Osteocyte (in vitro differentiated cells): ENCODE measurements at regions not wholly inside any gene's neighbourhood (a gene's known extent, or its start where the extent isn't known, plus 50 kb on each side); places are given as distances from the start of the nearest gene placed in this dataset.

Experiments used
- DNase-seq: peaks from one replicate; pipeline ENCODE4 v3.0.0; 2021; ENCODE audit warnings: mixed read lengths; ENCODE audit not compliant: unreplicated experiment; ENCODE audit errors: extremely low spot score
- H3K27ac Mint-ChIP-seq: one replicate; pipeline ENCODE4 v1.8.0; 2021; ENCODE audit warnings: mild to moderate bottlenecking, mixed read lengths; ENCODE audit not compliant: unreplicated experiment
- H3K27me3 Mint-ChIP-seq: one replicate; pipeline ENCODE4 v1.8.0; 2021; ENCODE audit warnings: mixed read lengths; ENCODE audit not compliant: unreplicated experiment
- H3K36me3 Mint-ChIP-seq: one replicate; pipeline ENCODE4 v1.8.0; 2021; ENCODE audit warnings: mixed read lengths; ENCODE audit not compliant: unreplicated experiment
- H3K4me1 Mint-ChIP-seq: one replicate; pipeline ENCODE4 v1.8.0; 2021; ENCODE audit warnings: mixed read lengths; ENCODE audit not compliant: unreplicated experiment
- H3K4me3 Mint-ChIP-seq: one replicate; pipeline ENCODE4 v1.8.0; 2021; ENCODE audit warnings: mild to moderate bottlenecking, moderate library complexity, mixed read lengths; ENCODE audit not compliant: unreplicated experiment
- H3K9me3 Mint-ChIP-seq: one replicate; pipeline ENCODE4 v1.8.0; 2021; ENCODE audit warnings: mixed read lengths; ENCODE audit not compliant: unreplicated experiment
- TF ChIP-seq, protein P1 (sequence below): fragments of 200-600 bp; sonication (generic); IDR thresholded peaks from 2 replicates; pipeline ENCODE4 v1.5.0; 2021; ENCODE audit warnings: antibody characterized with exemption, mild to moderate bottlenecking, moderate library complexity

DNA sequence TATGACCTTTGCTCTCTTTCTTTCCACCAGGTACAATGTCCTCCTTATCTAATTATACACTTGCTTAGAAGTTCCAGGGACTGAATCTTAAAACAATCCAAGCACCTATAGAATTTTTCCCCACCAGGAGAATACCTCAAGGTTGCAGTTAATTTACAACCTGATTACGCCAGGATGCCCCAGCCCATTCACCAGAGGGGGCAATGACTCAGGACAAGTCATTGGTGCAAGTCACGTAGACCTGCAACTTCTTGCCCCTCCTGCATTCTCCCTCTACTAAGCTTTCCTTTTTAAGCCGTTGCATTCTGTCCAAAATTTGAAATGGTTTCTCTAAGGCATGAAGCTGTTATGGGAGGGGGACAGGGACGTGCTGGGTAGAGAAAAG is 111.1 kb upstream of the SCAF11 start:
- TF ChIP-seq, protein P1, sequence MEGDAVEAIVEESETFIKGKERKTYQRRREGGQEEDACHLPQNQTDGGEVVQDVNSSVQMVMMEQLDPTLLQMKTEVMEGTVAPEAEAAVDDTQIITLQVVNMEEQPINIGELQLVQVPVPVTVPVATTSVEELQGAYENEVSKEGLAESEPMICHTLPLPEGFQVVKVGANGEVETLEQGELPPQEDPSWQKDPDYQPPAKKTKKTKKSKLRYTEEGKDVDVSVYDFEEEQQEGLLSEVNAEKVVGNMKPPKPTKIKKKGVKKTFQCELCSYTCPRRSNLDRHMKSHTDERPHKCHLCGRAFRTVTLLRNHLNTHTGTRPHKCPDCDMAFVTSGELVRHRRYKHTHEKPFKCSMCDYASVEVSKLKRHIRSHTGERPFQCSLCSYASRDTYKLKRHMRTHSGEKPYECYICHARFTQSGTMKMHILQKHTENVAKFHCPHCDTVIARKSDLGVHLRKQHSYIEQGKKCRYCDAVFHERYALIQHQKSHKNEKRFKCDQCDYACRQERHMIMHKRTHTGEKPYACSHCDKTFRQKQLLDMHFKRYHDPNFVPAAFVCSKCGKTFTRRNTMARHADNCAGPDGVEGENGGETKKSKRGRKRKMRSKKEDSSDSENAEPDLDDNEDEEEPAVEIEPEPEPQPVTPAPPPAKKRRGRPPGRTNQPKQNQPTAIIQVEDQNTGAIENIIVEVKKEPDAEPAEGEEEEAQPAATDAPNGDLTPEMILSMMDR = no peak
- peaks cover 7% of the 10 kb centered on the region for H3K9me3 Mint-ChIP-seq
- H3K36me3 Mint-ChIP-seq = no peaks in the 10 kb centered on the region

DNA sequence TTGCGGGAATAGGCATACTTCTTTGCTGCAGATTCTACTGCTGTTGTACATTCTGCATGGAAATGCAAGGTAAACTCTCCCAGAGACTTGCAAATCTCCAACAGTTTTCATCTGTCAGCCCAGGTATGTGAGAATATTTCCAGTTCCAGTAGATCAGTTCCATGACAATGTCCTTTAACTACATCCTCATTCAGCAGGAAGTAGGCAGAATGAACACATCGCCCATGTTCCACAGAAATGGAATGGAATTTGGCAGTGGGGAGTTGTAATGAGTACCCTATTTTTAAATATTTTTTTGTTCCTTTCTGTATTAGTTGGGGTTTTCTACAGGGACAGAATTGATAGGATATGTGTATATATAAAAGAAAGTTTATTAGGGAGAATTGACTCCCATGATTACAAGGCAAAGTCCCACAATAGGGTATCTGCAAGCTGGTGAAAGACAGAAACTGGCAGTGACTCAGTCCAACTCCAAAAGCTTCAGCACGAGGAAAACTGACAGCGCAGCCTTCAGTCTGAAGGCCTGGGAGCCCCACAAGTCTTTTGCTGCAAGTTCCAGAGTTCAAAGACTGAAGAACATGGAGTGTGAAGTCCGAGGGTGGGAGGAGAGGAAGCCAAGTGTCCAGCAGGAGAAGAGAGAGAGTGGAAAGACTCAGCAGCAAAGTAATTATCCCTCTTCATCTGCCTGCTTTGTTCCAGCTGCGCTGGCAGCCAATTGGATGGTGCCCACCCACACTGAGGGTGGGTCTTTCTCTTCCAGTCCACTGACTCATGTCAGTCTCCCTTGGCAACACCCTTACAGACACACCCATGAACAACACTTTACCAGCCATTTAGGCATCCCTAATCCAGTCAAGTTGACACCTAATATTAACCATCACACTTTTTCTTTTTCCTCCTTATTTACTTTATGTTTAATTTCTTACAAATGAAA is 110.4 kb upstream of the SCAF11 start:
- no peaks in the 10 kb centered on the region for H3K4me1 Mint-ChIP-seq
- TF ChIP-seq, protein P1 = no peak
- no peak overlapping the region for H3K4me3 Mint-ChIP-seq
- no peak overlapping the region for H3K27ac Mint-ChIP-seq
- DNase-seq = no peak
- H3K36me3 Mint-ChIP-seq = no peaks in the 10 kb centered on the region
- H3K9me3 Mint-ChIP-seq = peaks cover 11% of the 10 kb centered on the region
- peaks cover 37% of the 10 kb centered on the region for H3K27me3 Mint-ChIP-seq

More for the DNA sequence above, 111.1 kb upstream of the SCAF11 start:
- H3K4me3 Mint-ChIP-seq = no peak overlapping the region
- H3K27me3 Mint-ChIP-seq = peaks cover 32% of the 10 kb centered on the region
- no peak overlapping the region for H3K27ac Mint-ChIP-seq
- H3K4me1 Mint-ChIP-seq = no peaks in the 10 kb centered on the region
- DNase-seq = no peak

DNA sequence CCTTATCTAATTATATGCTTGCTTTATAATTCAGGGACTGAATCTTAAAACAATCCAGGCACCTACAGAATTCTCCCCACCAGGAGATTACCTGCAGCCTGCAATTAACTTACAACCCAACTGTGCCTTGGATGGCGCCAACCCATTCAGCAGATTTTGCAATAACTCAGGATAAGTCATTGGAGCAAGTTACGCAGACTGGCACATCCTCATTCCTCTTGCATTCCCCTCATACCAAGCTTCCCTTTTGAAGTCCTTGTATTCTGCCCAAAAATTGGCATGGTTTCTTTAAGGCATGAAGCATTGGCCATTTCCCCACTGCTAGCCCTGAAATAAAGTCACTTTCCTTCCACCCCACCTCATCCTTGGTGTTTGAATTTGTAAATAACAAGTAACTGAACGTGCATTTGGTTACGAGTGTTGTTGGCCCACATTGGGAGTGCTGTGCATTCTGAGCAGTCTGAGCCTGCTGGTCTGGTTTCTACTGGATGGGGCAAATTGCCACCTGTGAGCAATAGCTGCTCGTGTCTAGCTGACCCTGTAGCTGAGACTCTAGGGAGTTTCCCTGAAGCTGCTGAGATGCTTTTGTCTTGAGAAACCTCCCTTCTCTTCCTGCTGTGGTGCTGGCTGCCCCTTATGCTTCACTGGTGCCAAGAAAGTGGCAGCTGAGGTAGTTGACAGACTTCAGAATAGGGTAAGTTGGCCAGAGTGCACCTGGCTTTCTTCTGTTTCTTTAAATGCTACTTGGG is 99.2 kb upstream of the SCAF11 start:
- H3K4me3 Mint-ChIP-seq = no peak overlapping the region
- H3K4me1 Mint-ChIP-seq = no peaks in the 10 kb centered on the region
- H3K9me3 Mint-ChIP-seq = peaks cover 10% of the 10 kb centered on the region
- TF ChIP-seq, protein P1 = no peak
- DNase-seq = no peak
- peaks cover 36% of the 10 kb centered on the region for H3K27me3 Mint-ChIP-seq
- H3K36me3 Mint-ChIP-seq = no peaks in the 10 kb centered on the region
- no peak overlapping the region for H3K27ac Mint-ChIP-seq

DNA sequence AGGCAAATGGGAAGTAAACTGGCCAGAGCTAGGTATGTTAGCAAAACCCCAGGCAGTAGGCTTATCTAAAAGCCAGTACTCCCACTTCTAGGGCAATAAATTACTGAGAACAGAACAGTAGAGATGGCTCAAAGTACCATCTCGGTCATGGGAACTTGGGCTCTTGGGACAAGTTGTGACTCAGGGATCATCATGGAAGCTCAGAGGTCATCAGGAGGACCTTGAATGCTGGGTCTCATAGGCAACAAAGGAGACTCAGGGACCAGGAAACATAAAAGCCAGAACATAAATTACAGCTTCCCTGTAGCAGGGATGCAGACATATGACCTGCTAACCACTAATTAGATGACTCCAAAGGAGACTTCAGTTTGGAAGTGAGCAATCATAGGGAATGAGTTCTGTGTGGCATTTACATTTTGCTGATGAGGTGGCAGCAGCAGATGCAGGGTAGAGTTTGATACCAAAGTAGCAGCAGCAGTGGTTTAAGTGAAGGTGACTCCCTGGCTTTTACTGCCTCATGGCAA is 97.6 kb upstream of the SCAF11 start:
- Mint-ChIP-seq H3K4me1 (no peaks in the 10 kb centered on the region), H3K4me3 (no peak overlapping the region), H3K27me3 (peaks cover 30% of the 10 kb centered on the region), H3K27ac (no peak overlapping the region), H3K9me3 (peaks cover 23% of the 10 kb centered on the region), H3K36me3 (no peaks in the 10 kb centered on the region)
- TF ChIP-seq, protein P1 = no peak
- no peak for DNase-seq
